DND-41 (cell line): ENCODE measurements at regions not wholly inside any gene's neighbourhood (a gene's known extent, or its start where the extent isn't known, plus 50 kb on each side); places are given as distances from the start of the nearest gene placed in this dataset.

Experiments used
- ATAC-seq: fragments of 200-7000 bp; cut with Tn5 transposase; 3 replicates; pipeline ENCODE4 v1.9.1; 2021; ENCODE audit warnings: low read depth; ENCODE audit not compliant: insufficient read depth
- DNase-seq: peaks from one replicate; pipeline ENCODE4 v3.0.0-alpha.2; 2020
- H2AFZ ChIP-seq: 2 replicates; pipeline ENCODE4 v1.6.0; 2012; ENCODE audit warnings: low read depth, low read length
- H3K27ac ChIP-seq: 2 replicates; pipeline ENCODE4 v1.5.1; 2012; ENCODE audit warnings: low read length, inconsistent platforms
- H3K27me3 ChIP-seq: fragments of 200-600 bp; sonication (generic); 2 replicates; pipeline ENCODE4 v1.6.0; 2012; ENCODE audit warnings: low read length, mild to moderate bottlenecking, inconsistent platforms; ENCODE audit not compliant: insufficient read depth, poor library complexity
- H3K36me3 ChIP-seq: 2 replicates; pipeline ENCODE4 v1.5.1; 2012; ENCODE audit warnings: low read length, inconsistent platforms; ENCODE audit not compliant: insufficient read depth
- H3K4me1 ChIP-seq: 2 replicates; pipeline ENCODE4 v1.5.1; 2012; ENCODE audit warnings: mild to moderate bottlenecking, low read length; ENCODE audit not compliant: insufficient read depth
- H3K4me2 ChIP-seq: 2 replicates; pipeline ENCODE4 v1.6.0; 2012; ENCODE audit warnings: mild to moderate bottlenecking, moderate library complexity, low read length, inconsistent platforms; ENCODE audit not compliant: insufficient read depth
- H3K4me3 ChIP-seq, 2 experiments: fragments of 200-600 bp in 1 of 2; shearing (Covaris generic) in 1 of 2; 2 replicates each; pipeline ENCODE4 v1.5.1; 2012 to 2016; ENCODE audit warnings: inconsistent platforms in 2 of 2, low read length in 2 of 2, mild to moderate bottlenecking in 2 of 2, low read depth in 1 of 2, moderate library complexity in 1 of 2
- H3K79me2 ChIP-seq: 2 replicates; pipeline ENCODE4 v1.6.0; 2012; ENCODE audit warnings: low read length, inconsistent platforms; ENCODE audit not compliant: insufficient read depth
- H3K9ac ChIP-seq: 2 replicates; pipeline ENCODE4 v1.6.0; 2012; ENCODE audit warnings: low read depth, mild to moderate bottlenecking, inconsistent platforms, low read length, moderate library complexity
- H3K9me3 ChIP-seq: 2 replicates; pipeline ENCODE4 v1.5.1; 2012; ENCODE audit warnings: low read length, moderate library complexity, mild to moderate bottlenecking, inconsistent platforms; ENCODE audit not compliant: insufficient read depth, severe bottlenecking
- H4K20me1 ChIP-seq: 2 replicates; pipeline ENCODE4 v1.6.0; 2012; ENCODE audit warnings: low read length; ENCODE audit not compliant: insufficient read depth
- EZH2 ChIP-seq: IDR thresholded peaks from 3 replicates; pipeline ENCODE4 v1.6.1; 2012; ENCODE audit warnings: borderline replicate concordance, low read depth, mild to moderate bottlenecking, moderate library complexity, low read length, inconsistent platforms; ENCODE audit not compliant: severe bottlenecking
- TF ChIP-seq, protein P1 (sequence below): IDR thresholded peaks from 2 replicates; pipeline ENCODE4 v1.5.1; 2012; ENCODE audit warnings: borderline replicate concordance, low read length, moderate library complexity, mild to moderate bottlenecking; ENCODE audit not compliant: poor library complexity, severe bottlenecking; ENCODE audit errors: extremely low read depth

DNA sequence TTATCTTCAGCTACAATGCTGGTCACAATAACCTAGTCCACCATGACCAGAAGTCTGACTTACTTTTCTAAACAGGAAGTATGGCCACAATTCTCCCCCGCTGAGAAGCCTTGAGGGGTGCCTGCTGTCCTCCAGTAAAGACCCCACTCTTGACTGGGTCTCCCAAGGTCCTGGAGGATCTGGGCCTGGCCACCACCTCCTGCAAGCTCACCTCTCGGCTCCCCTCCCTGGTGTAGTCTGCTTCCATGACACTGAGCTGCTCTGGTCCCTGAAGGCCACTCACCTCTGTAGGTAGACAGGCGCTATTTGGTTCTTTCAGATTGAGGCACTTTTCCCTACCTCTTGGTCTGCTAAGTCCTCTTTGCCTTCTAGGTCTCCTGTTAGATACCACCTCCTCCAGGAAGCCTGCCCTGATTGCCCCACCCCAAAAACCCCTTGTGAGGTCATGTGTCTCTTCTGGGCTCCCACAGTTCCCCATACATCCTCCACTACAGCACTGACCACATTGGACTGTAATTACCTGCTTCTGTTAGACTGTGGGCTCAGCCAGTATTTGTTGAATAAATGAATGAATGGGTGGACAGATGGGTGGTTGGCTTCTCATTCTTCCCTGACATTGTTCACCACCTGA, 62.6 kb upstream of the IER5L start:
- no peak for DNase-seq

DNA sequence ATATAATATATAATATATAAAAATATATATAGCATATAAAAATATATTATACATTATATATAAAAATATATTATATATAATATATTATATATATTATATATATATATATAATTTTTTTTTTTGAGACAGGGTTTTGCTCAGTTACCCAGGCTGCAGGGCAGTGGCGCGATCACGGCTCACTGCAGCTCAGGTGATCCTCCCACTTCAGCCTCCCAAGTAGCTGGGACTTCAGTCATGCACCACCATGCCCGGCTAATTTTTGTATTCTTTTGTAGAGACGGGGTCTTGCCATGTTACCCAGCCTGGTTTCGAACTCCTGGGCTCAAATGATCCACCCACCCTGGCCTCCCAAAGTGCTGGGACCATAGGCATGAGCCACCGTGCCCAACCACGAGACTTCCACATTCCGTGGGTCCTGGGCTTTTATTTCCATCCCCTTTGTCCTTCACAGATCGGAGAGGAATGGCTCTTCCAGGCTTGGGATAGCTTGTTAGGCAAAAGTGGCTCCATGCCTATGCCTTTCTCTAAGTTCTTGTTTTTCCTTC, 62.0 kb upstream of the IER5L start:
- no peaks in the 10 kb centered on the region for H3K9me3 ChIP-seq
- no peak overlapping the region for H3K9ac ChIP-seq
- no peaks in the 10 kb centered on the region for H3K36me3 ChIP-seq
- H4K20me1 ChIP-seq: no peaks in the 10 kb centered on the region; the same call in 1 of the 2 replicates
- no peaks in the 10 kb centered on the region for H3K79me2 ChIP-seq
- H3K27ac ChIP-seq: no peak overlapping the region
- H3K4me1 ChIP-seq: peaks cover 6% of the 10 kb centered on the region
- H3K4me3 ChIP-seq: no peak overlapping the region
- DNase-seq (no peak), ATAC-seq (no peak)
- TF ChIP-seq EZH2: no peak
- TF ChIP-seq, protein P1, sequence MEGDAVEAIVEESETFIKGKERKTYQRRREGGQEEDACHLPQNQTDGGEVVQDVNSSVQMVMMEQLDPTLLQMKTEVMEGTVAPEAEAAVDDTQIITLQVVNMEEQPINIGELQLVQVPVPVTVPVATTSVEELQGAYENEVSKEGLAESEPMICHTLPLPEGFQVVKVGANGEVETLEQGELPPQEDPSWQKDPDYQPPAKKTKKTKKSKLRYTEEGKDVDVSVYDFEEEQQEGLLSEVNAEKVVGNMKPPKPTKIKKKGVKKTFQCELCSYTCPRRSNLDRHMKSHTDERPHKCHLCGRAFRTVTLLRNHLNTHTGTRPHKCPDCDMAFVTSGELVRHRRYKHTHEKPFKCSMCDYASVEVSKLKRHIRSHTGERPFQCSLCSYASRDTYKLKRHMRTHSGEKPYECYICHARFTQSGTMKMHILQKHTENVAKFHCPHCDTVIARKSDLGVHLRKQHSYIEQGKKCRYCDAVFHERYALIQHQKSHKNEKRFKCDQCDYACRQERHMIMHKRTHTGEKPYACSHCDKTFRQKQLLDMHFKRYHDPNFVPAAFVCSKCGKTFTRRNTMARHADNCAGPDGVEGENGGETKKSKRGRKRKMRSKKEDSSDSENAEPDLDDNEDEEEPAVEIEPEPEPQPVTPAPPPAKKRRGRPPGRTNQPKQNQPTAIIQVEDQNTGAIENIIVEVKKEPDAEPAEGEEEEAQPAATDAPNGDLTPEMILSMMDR: no peak
- H3K4me2 ChIP-seq: no peak overlapping the region
- H3K27me3 ChIP-seq: no peaks in the 10 kb centered on the region
- no peak overlapping the region for H2AFZ ChIP-seq

More for the DNA sequence above, 62.6 kb upstream of the IER5L start:
- no peaks in the 10 kb centered on the region for H3K36me3 ChIP-seq
- H2AFZ ChIP-seq: no peak overlapping the region
- peaks cover 5% of the 10 kb centered on the region for H3K4me1 ChIP-seq
- H3K9me3 ChIP-seq: no peaks in the 10 kb centered on the region
- H3K27me3 ChIP-seq: peaks cover 2% of the 10 kb centered on the region
- TF ChIP-seq, protein P1: no peak
- TF ChIP-seq EZH2: no peak
- H3K9ac ChIP-seq: no peak overlapping the region
- no peak overlapping the region for H3K27ac ChIP-seq
- ATAC-seq: no peak
- H3K4me2 ChIP-seq: no peak overlapping the region
- no peaks in the 10 kb centered on the region; the same call in 1 of the 2 replicates for H4K20me1 ChIP-seq
- H3K4me3 ChIP-seq: no peak overlapping the region
- no peaks in the 10 kb centered on the region for H3K79me2 ChIP-seq

DNA sequence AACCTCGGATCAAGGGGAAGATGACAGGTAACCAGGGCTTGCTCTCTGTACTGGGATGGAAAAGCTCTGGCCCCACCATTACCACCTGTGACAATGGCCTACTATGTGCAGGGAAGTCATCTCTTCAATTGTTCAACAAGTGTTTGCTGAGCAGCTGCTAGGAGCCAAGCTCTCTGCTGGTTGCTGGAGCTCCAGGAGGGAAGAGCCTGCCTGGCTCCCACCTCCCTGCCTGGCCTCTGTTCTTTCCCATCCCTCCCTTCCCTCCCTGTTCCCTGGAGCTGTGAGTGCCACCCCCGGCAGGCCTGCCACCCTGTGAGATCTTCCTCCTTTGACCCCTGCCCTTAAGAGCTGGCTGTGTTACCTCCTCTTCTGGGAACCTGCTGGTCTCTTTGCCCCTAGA, 59.7 kb upstream of the IER5L start:
- no peak overlapping the region for H3K27ac ChIP-seq
- H3K9me3 ChIP-seq: no peaks in the 10 kb centered on the region
- no peak overlapping the region for H3K4me2 ChIP-seq
- no peak overlapping the region for H3K4me3 ChIP-seq
- H3K79me2 ChIP-seq: no peaks in the 10 kb centered on the region
- H3K4me1 ChIP-seq: peaks cover 6% of the 10 kb centered on the region
- H3K9ac ChIP-seq: no peak overlapping the region
- TF ChIP-seq EZH2: no peak
- H3K27me3 ChIP-seq: no peaks in the 10 kb centered on the region
- no peaks in the 10 kb centered on the region for H3K36me3 ChIP-seq
- DNase-seq (no peak), ATAC-seq (no peak)
- H2AFZ ChIP-seq: no peak overlapping the region
- H4K20me1 ChIP-seq: no peaks in the 10 kb centered on the region; the same call in 1 of the 2 replicates

DNA sequence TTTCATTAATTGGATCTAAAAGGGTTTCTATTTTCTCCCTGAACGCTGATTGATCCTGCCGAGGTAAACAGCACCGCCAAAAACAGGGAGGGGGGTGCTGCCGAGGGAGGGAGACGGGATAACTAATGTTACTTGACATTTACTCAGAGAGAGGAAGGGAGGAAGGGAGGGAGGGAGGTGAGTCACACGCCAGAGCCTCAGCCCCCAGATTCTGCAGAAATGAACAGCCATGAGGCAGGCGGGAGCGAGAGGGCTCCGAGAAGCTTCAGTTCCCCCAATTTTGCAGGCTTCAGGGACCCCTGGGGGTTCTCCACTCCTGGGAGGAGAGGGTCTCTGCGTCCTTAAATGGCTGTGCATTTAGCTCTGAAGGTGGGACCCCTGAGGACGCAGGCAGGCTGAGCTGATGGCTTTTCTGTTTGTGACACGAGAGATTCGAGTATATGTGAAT, 59.1 kb upstream of the IER5L start:
- DNase-seq (no peak), ATAC-seq (no peak)
- Histone ChIP-seq H3K9ac (no peak overlapping the region), H3K4me1 (peaks cover 6% of the 10 kb centered on the region), H3K4me3 (no peak overlapping the region), H2AFZ (no peak overlapping the region), H3K9me3 (no peaks in the 10 kb centered on the region), H4K20me1 (no peaks in the 10 kb centered on the region; the same call in 1 of the 2 replicates), H3K36me3 (no peaks in the 10 kb centered on the region), H3K4me2 (no peak overlapping the region), H3K27me3 (no peaks in the 10 kb centered on the region), H3K79me2 (no peaks in the 10 kb centered on the region), H3K27ac (no peak overlapping the region)
- TF ChIP-seq, protein P1: no peak
- TF ChIP-seq EZH2: no peak
